HG03045 (cell line): ENCODE measurements at regions not wholly inside any gene's neighbourhood (a gene's known extent, or its start where the extent isn't known, plus 50 kb on each side); places are given as distances from the start of the nearest gene placed in this dataset.

ENCODE experiments used
- ATAC-seq: cut with Tn5 transposase; IDR thresholded peaks from one replicate; pipeline ENCODE4 v1.9.1; 2021; ENCODE audit warnings: mild to moderate bottlenecking, moderate library complexity; ENCODE audit not compliant: unreplicated experiment

DNA sequence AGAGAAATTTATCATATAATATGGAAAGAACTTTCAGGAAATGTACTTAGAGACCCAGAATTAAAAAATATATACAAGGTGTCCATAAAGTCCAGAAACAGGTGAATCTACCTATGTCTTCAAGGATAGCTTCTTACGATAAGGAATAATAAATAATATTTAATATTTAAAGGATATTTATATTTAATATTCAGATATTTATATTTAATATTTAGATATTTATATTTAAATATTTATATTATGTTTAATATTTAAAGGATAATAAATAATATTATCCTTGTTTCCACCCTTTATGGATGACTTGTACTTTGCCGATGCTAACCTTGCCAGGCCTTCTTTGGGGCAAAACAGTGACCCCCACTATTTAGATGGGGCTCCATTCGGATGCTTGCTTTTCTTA, 169.5 kb upstream of the CADM1 start:
- ATAC-seq, result no peak

DNA sequence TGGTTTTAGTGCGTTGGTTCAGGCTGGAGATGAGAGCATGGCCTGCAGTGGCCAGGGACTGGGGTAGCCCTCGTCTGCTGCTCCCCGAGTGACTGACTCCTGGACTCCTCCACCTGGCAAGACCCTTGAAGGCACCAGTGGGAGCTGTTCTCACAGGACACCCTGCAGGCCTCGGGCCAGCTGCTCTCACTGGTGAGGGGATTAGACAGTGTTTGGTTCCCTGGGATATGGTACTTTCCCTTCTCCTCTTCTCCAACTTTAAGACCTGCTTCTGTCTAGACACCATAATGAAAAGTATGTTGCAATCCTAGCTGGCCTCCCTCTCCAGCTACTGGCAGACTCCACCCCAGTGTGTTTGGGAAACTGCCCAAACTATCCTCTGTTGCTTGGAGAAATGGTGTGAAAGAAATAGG, 168.8 kb upstream of the CADM1 start:
- ATAC-seq, result no peak

DNA sequence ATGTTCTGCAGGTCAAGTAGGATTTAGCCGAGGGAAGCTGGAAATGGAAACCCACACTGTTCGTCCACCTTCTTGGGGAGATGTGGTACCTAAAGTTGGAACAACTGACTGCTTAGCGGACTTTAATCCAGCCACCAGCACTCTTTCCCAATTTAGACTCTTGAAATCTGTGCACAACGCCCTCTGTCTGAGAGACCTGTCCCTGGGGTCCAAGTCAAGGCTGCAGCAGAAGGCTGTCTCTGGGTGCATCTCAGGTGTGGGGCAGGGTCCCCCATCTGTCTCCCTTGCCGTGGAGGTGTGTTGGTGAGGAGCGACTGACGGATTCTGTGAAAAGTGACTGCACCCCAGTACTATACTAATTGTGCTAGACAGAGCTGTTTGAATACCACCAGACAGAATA, 168.2 kb upstream of the CADM1 start:
- no peak for ATAC-seq

DNA sequence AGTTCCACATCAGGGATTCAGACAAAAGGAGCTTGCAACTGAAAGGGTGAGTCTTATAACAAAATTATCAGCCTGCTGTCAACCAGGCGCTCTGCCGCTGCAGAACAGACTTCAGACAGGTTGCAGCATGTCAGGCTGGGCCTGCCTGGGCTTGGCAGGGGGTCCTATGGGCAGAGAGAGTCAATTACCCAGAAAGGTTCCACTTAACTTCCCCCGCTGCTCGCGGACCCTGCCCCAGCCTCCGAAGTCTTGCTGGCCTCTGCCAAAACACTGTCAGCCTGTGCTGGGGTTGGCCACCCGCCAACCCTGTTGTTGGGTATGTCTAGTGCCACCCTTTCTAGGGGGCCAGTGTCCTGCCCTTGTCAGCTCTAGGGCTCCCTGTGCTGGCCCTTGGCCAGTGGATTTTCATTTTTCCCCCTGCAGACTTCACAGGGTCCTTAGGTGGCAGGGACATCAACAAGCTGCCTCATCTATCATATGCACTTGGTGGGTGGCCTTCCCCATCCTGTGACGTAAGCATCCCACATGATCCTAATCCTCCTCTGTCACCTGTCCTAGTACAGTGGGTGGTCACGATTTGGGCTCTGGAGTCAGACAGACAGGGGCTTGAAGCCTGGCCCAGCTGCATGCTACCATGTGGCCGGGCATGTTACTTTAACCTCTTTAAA, 166.5 kb upstream of the CADM1 start:
- ATAC-seq, result no peak

DNA sequence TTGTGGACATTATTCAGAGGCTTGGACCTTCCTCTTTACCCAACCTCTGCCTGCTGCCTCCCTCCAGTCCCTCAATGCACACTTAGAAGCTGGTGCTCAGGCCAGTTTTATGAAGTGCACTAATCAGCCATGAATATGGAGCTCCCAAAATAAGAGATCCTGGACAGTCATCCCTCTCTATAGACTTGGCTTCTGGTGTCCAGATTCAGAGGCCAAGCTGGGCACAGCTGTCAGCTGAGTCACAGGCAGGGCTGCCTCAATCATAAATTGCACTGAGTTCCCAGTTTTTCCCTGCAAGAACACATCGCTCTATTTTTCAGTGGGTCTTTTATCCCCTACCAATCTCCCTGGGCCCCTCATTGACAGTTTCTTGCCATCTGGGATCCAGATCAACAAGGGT, 161.7 kb upstream of the CADM1 start:
- no peak for ATAC-seq

DNA sequence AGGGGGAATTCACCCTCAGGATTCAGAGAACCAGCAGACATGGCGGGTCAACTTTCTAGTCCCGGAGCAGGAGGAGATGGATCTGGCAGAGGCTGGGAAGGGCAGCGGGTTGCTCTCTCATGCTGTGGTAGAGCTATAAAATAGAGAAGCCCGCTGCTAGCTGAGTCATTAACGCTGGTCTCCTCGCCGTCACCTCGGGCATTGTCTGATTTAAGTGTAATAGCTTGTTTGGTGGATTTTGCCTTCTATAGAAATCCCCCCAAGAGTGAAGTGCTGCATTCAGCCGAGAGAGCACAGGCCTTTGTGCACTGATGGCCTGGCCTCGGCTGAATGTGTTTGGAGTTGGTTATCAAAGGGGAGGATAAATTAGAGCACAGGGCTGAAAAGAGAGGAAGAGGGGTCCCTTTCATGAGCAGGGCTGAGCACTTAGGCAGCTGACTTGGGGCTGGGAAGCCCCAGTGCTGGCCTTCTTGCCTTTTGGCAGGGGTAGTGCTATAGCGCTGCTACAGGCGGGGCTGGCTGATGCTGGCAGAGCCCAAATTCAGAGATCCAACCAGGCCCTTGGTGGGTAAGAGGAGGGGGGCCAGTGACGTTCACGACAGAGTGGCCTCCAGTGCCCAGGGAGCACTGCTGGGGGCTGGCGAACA, 161.1 kb upstream of the CADM1 start:
- no peak for ATAC-seq

DNA sequence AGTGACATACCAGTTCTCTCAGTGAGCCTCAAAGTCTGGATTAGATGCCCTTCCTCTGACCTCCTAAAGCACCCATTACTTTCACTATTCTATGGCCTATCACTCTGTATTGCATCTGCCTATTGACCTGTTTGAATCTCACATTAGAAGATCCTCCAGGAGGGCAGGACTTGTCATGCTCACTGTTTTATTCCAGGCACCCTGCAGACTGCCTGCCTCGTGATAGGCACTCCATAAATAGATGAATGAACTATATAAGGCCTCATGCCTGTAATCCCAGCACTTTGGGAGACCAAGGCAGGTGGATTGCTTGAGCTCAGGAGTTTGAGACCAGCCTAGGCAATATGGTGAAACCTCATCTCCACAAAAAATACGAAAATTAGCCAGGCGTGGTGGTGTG, 160.1 kb upstream of the CADM1 start:
- ATAC-seq, result no peak

DNA sequence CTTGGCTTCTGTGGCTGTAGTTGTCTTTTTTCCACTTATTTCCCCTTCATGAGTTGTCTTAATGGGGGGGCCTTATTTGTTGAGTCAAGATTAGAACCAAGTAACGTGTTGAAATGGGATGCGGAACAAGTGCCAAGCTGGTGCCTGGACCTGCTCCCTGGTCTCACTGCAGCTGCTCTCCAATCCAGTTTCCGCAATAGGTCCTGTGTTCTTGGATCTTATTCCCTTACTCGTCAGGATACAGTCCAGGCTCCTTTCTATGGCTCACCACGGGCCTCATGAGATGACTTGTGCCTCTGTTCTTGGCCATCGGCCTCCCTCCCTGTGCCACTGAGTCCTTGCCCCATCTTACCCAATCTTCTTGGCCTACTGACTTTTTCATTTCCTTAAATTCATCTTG, 159.6 kb upstream of the CADM1 start:
- no peak for ATAC-seq

DNA sequence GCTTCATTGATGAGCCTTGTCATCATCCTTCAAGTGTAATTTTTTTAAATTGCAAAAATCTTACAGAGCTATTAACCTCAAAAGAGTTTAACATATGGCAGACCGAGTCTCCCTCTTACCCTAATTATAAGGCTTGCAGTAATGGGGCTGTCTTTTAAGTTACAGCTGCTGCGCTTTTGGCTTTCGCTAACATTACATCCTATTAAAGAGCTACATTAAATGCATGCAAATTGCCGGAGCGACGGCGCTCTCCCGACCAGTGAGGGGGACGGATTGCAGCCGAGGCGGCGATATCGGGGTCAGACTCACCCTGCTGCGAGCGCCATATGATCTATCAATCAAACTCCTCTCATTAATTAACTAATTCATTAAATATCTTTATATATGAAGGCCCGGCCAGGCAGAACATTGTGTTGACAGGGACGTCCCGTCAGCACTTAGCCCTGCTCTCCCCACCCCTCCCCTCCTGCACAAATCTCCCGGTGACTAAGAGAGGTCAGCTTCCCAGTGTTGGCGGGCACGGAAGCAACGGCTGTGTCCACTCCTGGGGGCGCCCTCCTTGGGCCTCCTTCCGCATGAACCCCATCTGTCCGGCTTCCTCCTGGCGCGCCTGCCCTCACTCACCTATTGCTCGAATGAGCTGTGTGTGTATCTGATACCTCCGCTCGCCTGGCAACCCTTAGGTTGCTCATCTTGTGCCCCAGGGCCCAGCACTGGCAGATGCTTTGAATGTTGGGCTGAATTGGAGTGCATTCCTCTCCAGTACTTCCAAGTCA, 156.0 kb upstream of the CADM1 start:
- no peak for ATAC-seq

DNA sequence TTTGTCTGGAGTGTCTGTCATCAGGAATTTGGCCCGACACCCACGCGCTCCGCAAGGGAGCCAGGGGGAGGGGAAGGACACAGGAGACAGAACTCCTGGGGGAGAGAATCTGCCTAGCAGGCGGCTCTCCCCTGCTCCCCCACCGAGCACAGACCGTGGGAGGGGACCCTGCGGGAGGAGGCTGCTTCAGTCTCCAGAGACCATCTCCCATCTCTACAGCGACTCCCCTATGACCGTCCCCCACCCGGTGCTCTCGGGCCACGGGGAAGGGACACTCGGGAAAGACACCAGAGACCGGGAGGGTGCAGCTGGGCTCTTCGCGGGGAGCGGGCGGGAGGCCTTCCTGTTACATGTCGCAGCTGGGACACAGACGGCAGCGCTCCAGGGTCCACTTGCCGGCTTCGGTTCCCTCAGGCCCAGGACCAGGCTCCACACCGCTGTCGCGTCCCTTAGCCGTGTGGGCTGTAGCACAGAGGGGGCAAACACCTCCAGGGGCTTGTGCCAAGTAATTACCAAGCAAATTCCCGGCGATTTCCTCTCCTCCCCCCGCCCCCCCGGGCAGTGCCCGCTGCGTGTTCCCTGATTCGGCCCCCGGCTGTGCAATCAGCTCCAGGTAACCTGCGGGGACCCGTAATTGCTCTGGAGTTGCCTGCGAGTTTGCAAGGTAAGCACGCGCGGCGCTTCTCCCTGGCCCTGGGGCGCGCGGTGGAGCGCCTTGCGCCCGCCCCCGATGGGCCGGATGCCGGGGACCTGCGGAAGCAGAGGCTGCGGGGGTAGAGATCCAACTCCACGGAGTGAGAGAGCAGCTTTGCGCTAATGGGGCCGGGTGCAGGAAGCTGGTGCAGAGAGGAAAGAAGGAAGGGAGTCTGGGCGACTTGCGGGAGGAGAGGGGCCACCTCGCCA, 155.1 kb upstream of the CADM1 start:
- no peak for ATAC-seq

DNA sequence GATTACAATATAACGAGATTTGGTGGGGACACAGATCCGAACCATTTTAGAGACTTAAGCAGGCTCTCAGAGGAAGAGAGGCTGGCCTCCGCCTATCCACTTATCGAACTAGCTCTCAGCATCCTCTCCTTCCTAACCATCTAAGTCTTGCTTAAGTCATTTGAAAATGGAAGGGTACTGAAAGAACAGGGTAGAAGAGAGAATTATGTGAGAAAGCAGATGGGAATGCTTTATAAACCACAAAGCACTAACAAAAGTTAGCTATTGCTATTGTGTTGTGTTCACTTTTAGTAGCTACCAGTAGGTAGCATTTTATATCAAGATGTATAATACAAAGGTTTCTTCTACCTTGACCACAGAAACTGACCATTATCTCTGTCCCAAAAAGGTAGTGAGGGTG, 153.4 kb upstream of the CADM1 start:
- ATAC-seq, result no peak

DNA sequence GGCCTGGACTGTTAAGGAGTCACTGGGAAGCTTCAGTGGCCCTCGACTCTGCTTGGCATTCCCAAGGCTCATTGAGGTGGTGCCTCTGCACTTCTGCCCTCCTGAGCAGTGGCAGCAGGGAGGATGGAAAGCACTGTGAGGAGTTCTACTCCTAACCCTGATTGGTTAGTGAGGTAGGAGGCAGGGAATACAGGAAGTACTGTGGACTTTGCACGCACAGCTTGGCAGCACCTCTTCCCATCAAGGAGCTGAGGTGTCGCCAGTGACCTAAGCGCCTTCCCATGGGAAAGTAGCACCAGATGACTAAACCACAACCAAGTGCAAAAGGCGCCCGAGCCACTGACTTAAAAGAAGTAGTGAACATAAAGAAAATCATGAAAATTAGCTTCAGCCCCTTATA, 152.5 kb upstream of the CADM1 start:
- ATAC-seq, result no peak

DNA sequence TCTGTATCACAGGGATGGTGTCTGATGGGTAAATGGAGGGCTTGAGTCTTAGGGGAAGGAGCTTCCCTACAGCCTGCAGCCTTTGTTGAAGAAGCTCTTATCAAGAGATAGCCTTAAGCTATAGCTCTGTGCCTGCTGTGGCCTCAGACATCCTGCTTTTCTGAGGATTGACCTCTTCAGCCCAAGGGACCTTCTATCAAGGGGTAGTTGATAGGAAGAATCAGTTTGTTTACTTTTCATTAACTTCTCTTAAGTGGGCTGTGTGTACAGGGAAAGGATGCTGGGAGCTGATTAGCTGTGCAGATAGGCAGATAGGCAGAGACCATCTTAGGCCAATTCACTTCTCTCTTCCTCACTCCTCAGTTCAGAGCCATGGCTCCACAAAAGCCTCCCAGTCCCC, 151.8 kb upstream of the CADM1 start:
- no peak for ATAC-seq

DNA sequence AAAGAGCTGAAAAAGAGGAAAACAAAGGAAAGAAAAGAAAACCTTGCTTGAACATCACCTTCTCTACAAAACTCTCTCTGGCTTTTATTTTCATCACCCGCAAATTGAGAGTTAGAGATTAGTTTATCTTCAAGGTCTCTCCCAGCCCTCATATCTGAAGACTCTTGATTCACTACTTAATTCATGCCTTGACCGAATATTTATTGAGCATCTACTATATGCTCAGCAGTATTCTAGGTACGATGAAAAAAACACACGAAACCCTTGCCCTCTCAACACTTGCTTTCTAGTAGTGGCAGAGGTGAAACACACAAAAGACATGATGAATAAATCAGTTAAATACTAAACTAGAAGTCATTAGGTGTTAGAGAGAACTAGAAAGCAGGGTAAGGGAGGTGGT, 150.6 kb upstream of the CADM1 start:
- ATAC-seq, result no peak

DNA sequence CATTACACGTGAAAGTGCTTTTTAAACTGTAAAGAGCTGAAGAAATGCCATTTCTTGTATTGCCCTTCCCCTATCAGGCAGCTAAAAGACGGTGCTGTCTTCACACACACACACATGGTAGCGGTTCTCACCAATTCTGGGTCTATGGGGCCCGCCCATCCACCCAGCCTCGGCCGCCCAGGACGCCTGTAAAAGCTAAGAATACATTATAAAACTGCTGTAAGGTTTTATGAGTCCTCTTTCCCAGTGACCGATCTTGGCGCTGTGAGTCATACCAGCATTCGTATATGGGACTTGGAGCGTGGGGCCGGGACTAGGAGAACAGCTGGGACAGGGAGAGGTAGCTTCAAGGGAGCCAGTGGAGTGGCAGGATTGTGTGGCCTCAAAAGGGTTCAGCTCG, 149.7 kb upstream of the CADM1 start:
- no peak for ATAC-seq

DNA sequence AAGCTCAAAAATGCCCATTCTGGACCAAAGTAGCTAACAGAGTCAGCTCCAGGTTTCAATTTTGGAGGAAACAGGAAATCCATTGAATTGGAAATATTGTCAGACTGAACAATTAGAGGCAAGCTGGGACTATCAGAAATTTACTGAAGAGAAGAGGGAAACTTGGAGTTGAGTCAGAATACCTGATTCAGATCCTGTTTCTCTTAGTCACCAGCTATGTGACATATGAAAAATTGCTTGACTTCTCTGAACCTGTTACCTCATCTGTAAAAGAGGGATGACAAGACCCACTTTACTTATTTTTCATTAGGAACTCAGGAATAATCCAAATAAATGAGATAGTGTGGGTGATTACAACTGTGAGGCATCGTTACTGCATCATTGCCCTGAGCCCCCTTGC, 148.9 kb upstream of the CADM1 start:
- ATAC-seq, result no peak

DNA sequence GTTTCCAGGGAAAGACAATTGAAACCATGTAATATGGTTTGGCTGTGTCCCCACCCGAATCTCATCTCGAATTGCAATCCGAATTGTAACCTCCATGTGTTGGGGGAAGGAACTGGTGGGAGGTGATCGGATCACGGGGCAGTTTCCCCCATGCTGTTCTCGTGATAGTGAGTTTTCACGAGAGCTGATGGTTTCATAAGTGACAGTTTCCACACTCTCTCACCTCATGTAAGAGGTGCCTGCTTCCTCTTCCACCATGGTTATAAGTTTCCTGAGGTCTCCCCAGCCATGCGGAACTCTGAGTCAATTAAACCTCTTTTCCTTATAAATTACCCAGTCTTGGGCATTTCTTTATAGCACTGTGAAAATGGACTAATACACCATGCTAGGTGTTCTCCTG, 148.3 kb upstream of the CADM1 start:
- ATAC-seq, result no peak

DNA sequence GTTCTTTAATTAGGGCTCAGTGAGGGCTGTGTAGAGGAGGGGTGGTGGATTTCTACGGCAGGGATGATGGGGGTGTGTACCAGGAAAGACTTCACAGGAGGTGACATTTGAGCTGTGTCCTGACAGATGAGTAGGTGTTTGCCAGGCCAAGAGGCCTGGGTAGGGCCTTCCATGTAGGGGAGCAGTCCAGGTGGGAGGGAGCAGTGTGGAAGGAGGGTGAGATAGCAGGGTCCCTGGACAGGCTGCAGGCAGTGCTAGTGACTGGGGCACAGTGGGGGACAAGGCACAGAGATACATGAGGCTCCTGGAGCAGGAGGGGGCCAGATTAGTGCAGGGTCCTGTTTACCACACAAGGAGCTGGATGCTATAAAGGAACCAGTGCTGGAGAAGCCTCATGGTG, 147.9 kb upstream of the CADM1 start:
- ATAC-seq, result no peak

DNA sequence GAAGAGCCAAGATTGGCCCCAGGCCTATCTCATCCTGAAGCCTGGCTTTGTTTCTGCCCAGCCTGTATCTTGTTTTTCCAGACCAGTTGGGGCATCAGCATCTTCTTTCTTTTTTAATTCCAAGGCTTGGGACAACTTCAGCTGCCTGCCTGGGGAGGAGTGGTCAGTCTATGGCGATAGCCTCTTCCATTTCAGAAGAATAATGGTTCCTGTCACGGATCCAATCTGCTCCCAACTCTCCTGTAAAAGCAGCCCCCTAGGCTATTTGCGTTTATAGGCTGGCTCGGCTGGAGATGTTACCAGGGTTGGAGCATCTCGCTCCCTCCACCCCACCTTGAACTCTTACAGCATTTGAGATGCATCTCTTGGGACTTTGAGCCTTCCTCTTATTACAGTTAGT, 145.2 kb upstream of the CADM1 start:
- no peak for ATAC-seq

DNA sequence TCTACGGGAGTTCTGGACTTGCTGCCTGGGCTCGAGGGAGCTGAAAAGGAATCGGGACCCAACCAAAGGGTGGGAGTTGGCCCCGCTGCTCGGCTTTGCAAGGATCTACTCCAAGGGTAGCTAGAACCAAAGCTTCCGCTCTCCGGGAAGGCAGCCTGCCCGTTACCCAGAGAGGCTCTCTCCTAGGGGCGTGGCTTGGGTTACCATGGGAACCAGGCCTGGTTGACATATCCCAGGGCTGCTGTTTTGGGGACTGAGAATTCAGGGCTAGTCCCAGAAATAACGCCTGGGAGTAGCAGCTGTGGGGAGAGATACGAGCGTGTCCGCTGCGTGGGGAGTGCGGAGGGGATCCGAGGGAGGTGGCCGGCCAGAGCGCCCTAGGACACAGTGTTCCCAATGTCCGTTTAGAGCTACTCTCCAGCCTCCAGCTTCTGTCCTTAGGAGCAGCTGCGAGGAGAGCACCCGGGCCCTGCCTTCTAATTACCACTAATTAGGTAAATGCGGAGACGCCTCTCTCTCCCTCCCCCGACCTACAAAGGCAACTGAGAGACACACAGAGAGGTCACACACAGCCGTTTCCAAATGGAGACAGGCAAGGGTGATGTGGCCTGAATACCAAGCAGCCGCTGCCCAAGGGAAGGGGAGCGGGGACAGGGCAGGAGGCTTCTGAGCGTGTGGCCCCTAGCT, 141.6 kb upstream of the CADM1 start:
- no peak for ATAC-seq

DNA sequence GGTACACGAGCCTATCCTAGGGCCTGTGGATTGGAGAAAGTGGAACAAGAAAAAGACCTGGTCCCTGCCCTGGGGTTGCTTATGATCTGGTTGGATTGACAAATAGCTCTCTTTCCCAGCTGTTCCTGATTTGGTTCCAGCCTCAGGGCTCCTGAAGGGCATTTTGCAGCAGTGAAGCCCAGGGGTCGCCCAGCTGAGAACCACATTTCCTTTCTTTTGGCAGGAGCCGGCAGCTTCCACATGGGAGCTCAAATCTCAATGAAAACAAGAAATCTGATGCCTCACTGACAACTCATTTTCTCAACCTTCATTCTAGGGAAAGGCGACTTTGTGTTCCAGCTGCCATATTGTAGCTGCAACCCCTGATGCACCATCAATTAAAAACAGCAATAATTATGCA, 140.6 kb upstream of the CADM1 start:
- ATAC-seq, result no peak
